Upper lobe of left lung (tissue), 4 donors: ENCODE measurements at regions not wholly inside any gene's neighbourhood (a gene's known extent, or its start where the extent isn't known, plus 50 kb on each side); places are given as distances from the start of the nearest gene placed in this dataset.

Source experiments
- CTCF ChIP-seq, 6 experiments: fragments of 450-650 bp in 4 of 6; fragments of 200-600 bp in 2 of 6; sonication (generic) in 2 of 6; IDR thresholded peaks; one replicate each; pipeline ENCODE4 v1.5.1; 2016 to 2019; ENCODE audit warnings: antibody characterized with exemption in 6 of 6
- EP300 ChIP-seq, 4 donors: sonication (generic); formaldehyde crosslinking; IDR thresholded peaks; one replicate each; pipeline ENCODE4 v1.5.1; 2017; ENCODE audit warnings: antibody characterized with exemption in 4 of 4, control low read depth in 2 of 4
- POLR2AphosphoS5 ChIP-seq, 2 donors: sonication (generic); formaldehyde crosslinking; IDR thresholded peaks; one replicate each; pipeline ENCODE4 v1.5.1; 2017; ENCODE audit warnings: antibody characterized with exemption in 2 of 2

GRCh38 chr1:232570007-232570406, 59.9 kb downstream of the SIPA1L2 start:
- TF ChIP-seq CTCF (IDR thresholded peaks at IDR 0.05) (no peak), EP300 (IDR thresholded peaks at IDR 0.05) (no peak), POLR2AphosphoS5 (IDR thresholded peaks at IDR 0.05) (no peak)
